ENCODE measurements at regions not wholly inside any gene's neighbourhood (a gene's known extent, or its start where the extent isn't known, plus 50 kb on each side); places are given as distances from the start of the nearest gene placed in this dataset.

DNA sequence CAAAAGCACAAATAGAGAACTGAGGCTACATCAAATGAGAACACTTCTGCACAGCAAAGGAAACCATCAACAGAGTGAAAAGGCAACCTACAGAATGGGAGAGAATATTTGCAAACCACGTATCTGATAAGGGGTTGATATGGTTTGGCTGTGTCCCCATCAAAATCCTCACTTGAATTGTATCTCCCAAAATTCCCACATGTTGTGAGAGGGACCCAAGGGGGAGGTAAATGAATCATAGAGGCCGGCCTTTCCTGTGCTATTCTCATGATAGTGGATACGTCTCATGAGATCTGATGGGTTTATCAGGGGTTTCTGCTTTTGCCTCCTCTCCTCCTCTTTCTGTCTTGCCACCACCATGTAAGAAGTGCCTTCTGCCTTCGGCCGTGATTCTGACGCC, 120.6 kb upstream of the FRMD4A start:
- Mint-ChIP-seq H3K27ac (ENCODE audit: unreplicated experiment) (no peak overlapping the region), H3K27me3 (ENCODE audit: insufficient read depth, unreplicated experiment) (peaks cover 4% of the 10 kb centered on the region), H3K36me3 (ENCODE audit: insufficient read depth, unreplicated experiment) (no peaks in the 10 kb centered on the region), H3K9me3 (ENCODE audit: unreplicated experiment) (no peaks in the 10 kb centered on the region), H3K4me1 (ENCODE audit: low read depth, unreplicated experiment) (no peaks in the 10 kb centered on the region), H3K4me3 (ENCODE audit: unreplicated experiment) (no peak overlapping the region)
- Histone ChIP-seq H3K4me3 (ENCODE audit: low read depth, low read length) (no peak overlapping the region), H3K36me3 (ENCODE audit: control insufficient read depth, insufficient read depth, low read length) (no peaks in the 10 kb centered on the region), H3K4me1 (no peaks in the 10 kb centered on the region), H3K27me3 (replicated peaks; ENCODE audit: control insufficient read depth, insufficient read depth, low read length) (no peaks in the 10 kb centered on the region), H3K9me3 (no peaks in the 10 kb centered on the region)
- intact Hi-C loops (cut with micrococcal nuclease; ENCODE audit: unreplicated experiment) = no loop called here
- TF ChIP-seq, protein P1, sequence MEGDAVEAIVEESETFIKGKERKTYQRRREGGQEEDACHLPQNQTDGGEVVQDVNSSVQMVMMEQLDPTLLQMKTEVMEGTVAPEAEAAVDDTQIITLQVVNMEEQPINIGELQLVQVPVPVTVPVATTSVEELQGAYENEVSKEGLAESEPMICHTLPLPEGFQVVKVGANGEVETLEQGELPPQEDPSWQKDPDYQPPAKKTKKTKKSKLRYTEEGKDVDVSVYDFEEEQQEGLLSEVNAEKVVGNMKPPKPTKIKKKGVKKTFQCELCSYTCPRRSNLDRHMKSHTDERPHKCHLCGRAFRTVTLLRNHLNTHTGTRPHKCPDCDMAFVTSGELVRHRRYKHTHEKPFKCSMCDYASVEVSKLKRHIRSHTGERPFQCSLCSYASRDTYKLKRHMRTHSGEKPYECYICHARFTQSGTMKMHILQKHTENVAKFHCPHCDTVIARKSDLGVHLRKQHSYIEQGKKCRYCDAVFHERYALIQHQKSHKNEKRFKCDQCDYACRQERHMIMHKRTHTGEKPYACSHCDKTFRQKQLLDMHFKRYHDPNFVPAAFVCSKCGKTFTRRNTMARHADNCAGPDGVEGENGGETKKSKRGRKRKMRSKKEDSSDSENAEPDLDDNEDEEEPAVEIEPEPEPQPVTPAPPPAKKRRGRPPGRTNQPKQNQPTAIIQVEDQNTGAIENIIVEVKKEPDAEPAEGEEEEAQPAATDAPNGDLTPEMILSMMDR (IDR thresholded peaks at IDR 0.05; ENCODE audit: insufficient read depth in 1 of 2, low read depth in 1 of 2, low read length in 1 of 2, severe bottlenecking in 1 of 2, unreplicated experiment in 1 of 2) = no peak
- ChIA-PET POLR2A (no interaction called here), CTCF (no interaction called here)
- DNase-seq = no peak
- BruUV-seq (replicated peaks) = no TSS peak

DNA sequence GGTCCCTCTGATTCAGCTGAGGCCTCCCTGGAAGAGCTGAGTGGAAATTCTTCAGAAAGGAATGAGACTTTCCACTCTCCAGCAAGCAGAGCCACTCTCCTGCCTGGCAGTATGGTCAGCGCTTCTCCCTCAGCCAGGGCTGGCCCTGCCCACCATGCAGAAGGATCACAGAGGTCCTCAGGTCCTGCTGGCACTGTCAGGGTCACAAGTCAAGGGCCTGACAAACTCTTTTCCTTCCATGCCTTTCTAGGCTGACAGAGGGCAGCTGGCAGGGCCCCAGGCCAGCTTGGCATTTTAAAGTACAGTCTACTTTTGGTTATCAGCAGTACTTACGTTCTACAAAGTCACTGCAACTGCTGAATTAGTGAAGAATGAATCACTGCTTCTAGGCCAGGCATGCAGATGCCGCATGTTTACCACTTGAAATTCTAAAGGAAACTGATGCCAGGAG, 119.3 kb upstream of the FRMD4A start:
- peaks cover 4% of the 10 kb centered on the region for H3K27me3 Mint-ChIP-seq (ENCODE audit: insufficient read depth, unreplicated experiment)
- no peaks in the 10 kb centered on the region for H3K4me1 Mint-ChIP-seq (ENCODE audit: low read depth, unreplicated experiment)
- H3K36me3 ChIP-seq (ENCODE audit: control insufficient read depth, insufficient read depth, low read length) = no peaks in the 10 kb centered on the region
- H3K9me3 ChIP-seq = no peaks in the 10 kb centered on the region
- ChIA-PET CTCF (no interaction called here), POLR2A (no interaction called here)
- H3K27me3 ChIP-seq (replicated peaks; ENCODE audit: control insufficient read depth, insufficient read depth, low read length) = no peaks in the 10 kb centered on the region
- H3K4me3 Mint-ChIP-seq (ENCODE audit: unreplicated experiment) = no peak overlapping the region
- no peak overlapping the region for H3K4me3 ChIP-seq (ENCODE audit: low read depth, low read length)
- H3K4me1 ChIP-seq = no peaks in the 10 kb centered on the region
- no peaks in the 10 kb centered on the region for H3K9me3 Mint-ChIP-seq (ENCODE audit: unreplicated experiment)
- intact Hi-C loops (cut with micrococcal nuclease; ENCODE audit: unreplicated experiment) = no loop called here
- H3K36me3 Mint-ChIP-seq (ENCODE audit: insufficient read depth, unreplicated experiment) = no peaks in the 10 kb centered on the region
- DNase-seq = no peak
- no TSS peak for BruUV-seq (replicated peaks)
- TF ChIP-seq, protein P1 (IDR thresholded peaks at IDR 0.05; ENCODE audit: insufficient read depth in 1 of 2, low read depth in 1 of 2, low read length in 1 of 2, severe bottlenecking in 1 of 2, unreplicated experiment in 1 of 2) = no peak
- H3K27ac Mint-ChIP-seq (ENCODE audit: unreplicated experiment) = no peak overlapping the region

DNA sequence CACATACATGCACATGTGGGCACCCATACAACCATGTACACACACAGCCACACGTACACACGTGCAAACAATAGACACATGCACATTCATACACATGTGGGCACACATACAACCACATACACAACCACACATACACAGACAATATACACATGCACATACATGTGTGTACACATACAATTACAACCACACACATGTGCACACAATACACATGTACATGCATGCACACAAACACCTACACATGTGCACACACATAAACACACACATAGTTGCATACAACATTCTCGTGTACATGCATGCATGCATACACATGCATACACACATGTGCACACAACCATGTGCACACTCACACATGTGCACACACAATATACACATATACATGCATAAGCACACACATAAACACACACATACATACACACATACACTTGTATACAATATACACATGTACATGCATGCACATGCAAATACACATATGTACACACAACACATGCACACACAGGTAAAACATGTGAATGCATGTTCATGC, 118.6 kb upstream of the FRMD4A start:
- ChIA-PET CTCF (no interaction called here), POLR2A (no interaction called here)
- Mint-ChIP-seq H3K4me3 (ENCODE audit: unreplicated experiment) (no peak overlapping the region), H3K27ac (ENCODE audit: unreplicated experiment) (no peak overlapping the region), H3K4me1 (ENCODE audit: low read depth, unreplicated experiment) (no peaks in the 10 kb centered on the region), H3K9me3 (ENCODE audit: unreplicated experiment) (no peaks in the 10 kb centered on the region), H3K27me3 (ENCODE audit: insufficient read depth, unreplicated experiment) (peaks cover 4% of the 10 kb centered on the region), H3K36me3 (ENCODE audit: insufficient read depth, unreplicated experiment) (no peaks in the 10 kb centered on the region)
- DNase-seq = no peak
- Histone ChIP-seq H3K4me1 (no peaks in the 10 kb centered on the region), H3K36me3 (ENCODE audit: control insufficient read depth, insufficient read depth, low read length) (no peaks in the 10 kb centered on the region), H3K4me3 (ENCODE audit: low read depth, low read length) (no peak overlapping the region), H3K27me3 (replicated peaks; ENCODE audit: control insufficient read depth, insufficient read depth, low read length) (no peaks in the 10 kb centered on the region), H3K9me3 (no peaks in the 10 kb centered on the region)
- no TSS peak for BruUV-seq (replicated peaks)
- TF ChIP-seq, protein P1 (IDR thresholded peaks at IDR 0.05; ENCODE audit: insufficient read depth in 1 of 2, low read depth in 1 of 2, low read length in 1 of 2, severe bottlenecking in 1 of 2, unreplicated experiment in 1 of 2) = no peak
- intact Hi-C loops (cut with micrococcal nuclease; ENCODE audit: unreplicated experiment) = no loop called here

Data from Caco-2 (cell line).